Breast epithelium (tissue), 3 donors: ENCODE measurements at regions not wholly inside any gene's neighbourhood (a gene's known extent, or its start where the extent isn't known, plus 50 kb on each side); places are given as distances from the start of the nearest gene placed in this dataset.
"Not testable (repeated sequence)": the region's sequence is repeated elsewhere in the genome, so short reads cannot be mapped to it uniquely, and the experiment has no call there.

ENCODE experiments used
- CTCF ChIP-seq, 3 donors: fragments of 450-650 bp; IDR thresholded peaks; one replicate each; pipeline ENCODE4 v1.5.1; 2016 to 2017; ENCODE audit warnings: antibody characterized with exemption in 3 of 3, mild to moderate bottlenecking in 3 of 3, moderate library complexity in 3 of 3
- POLR2AphosphoS5 ChIP-seq, 3 donors: sonication (generic); formaldehyde crosslinking; IDR thresholded peaks; one replicate each; pipeline ENCODE4 v1.6.1; 2017; ENCODE audit warnings: antibody characterized with exemption in 3 of 3

DNA sequence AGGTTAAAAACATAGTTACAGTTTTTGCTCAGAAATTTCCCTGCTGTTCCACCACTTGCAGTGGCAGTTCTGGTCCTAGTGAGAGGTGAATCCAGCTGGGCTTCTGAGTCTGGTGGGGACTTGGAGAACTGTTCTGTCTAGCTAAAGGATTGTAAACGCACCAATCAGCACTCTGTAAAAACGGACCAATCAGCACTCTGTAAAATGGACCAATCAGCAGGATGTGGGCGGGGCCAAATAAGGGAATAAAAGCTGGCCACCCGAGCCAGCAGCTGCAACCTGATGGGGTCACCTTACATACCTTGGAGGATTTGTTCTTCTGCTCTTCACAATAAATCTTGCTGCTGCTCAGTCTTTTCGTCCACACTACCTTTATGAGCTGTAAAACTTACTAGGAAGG lies 67.2 kb upstream of the ANKRD17 start:
- TF ChIP-seq POLR2AphosphoS5, CTCF (IDR thresholded peaks at IDR 0.05): not testable (repeated sequence)
